ENCODE measurements at regions not wholly inside any gene's neighbourhood (a gene's known extent, or its start where the extent isn't known, plus 50 kb on each side); places are given as distances from the start of the nearest gene placed in this dataset.

DNA sequence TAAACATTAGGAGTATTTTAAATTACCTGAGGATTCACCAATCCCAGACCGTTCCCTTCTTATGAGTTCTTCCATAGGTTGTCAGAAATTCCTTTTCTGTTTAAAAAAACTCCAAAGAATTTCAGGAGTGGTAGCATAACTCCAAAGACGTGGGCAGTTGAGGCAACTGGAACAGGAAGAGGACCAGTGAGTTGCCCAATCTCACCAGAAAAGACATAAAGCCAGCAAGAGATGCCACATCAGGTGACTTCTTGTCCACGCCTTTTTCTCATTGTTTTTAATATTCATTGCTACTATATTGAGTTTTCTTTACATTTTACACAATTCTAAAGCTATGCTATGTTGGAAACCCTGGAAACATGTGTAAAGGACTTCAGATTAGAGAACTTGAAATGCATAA, 88.1 kb upstream of the JAK1 start:
- Histone ChIP-seq H3K27ac (ENCODE audit: control insufficient read depth, insufficient read depth, low read length) (no peak overlapping the region), H3K4me2 (ENCODE audit: control insufficient read depth, extremely low read depth, insufficient read depth, low read depth, low read length) (no peak overlapping the region), H3K4me1 (ENCODE audit: control insufficient read depth, extremely low read depth, insufficient read depth, low read length) (no peaks in the 10 kb centered on the region), H3K36me3 (ENCODE audit: control insufficient read depth in 2 of 2, extremely low read depth in 1 of 2, insufficient read depth in 2 of 2, low read length in 2 of 2) (peaks cover 0 to 2% of the 10 kb centered on the region in 2 experiments), H3K9me1 (ENCODE audit: control insufficient read depth, extremely low read depth, insufficient read depth, low read length) (no peaks in the 10 kb centered on the region), H3K9ac (ENCODE audit: control insufficient read depth, extremely low read depth, insufficient read depth, low read length) (no peak overlapping the region), H2AFZ (ENCODE audit: control insufficient read depth, low read length) (no peak overlapping the region), H3K79me2 (ENCODE audit: control insufficient read depth, insufficient read depth, low read length) (no peaks in the 10 kb centered on the region), H3K27me3 (ENCODE audit: control insufficient read depth, extremely low read depth, insufficient read depth, low read length) (no peaks in the 10 kb centered on the region), H3K9me3 (ENCODE audit: control insufficient read depth, low read depth, low read length) (no peaks in the 10 kb centered on the region), H3K4me3 (ENCODE audit: control insufficient read depth in 2 of 3, extremely low read depth in 1 of 3, insufficient read depth in 2 of 3, low read depth in 1 of 3, low read length in 3 of 3) (no peak overlapping the region), H4K20me1 (ENCODE audit: control insufficient read depth, extremely low read depth, insufficient read depth, low read length) (no peaks in the 10 kb centered on the region)
- TF ChIP-seq CTCF (optimal IDR thresholded peaks at IDR 0.05 in 1 of 3, IDR thresholded peaks at IDR 0.05 in 1 of 3, conservative IDR thresholded peaks at IDR 0.05 in 1 of 3; ENCODE audit: extremely low read depth in 1 of 3, insufficient read depth in 2 of 3, low read length in 3 of 3) (no peak), EZH2 (IDR thresholded peaks at IDR 0.05; ENCODE audit: low read length) (no peak)
- dilution Hi-C loops (cut with MboI; ENCODE audit: extremely low pct_ligation_motif_present, low sequenced_read_pairs): no loop called here
- DNase-seq (ENCODE audit: low read depth, low spot score): no peak
- no peak for FAIRE-seq

GRCh38 chr1:65055747-65056146, 89.4 kb upstream of the JAK1 start:
- H3K27me3 ChIP-seq (ENCODE audit: control insufficient read depth, extremely low read depth, insufficient read depth, low read length): no peaks in the 10 kb centered on the region
- H3K4me3 ChIP-seq (ENCODE audit: control insufficient read depth in 2 of 3, extremely low read depth in 1 of 3, insufficient read depth in 2 of 3, low read depth in 1 of 3, low read length in 3 of 3): no peak overlapping the region
- TF ChIP-seq EZH2 (IDR thresholded peaks at IDR 0.05; ENCODE audit: low read length) (no peak), CTCF (optimal IDR thresholded peaks at IDR 0.05 in 1 of 3, IDR thresholded peaks at IDR 0.05 in 1 of 3, conservative IDR thresholded peaks at IDR 0.05 in 1 of 3; ENCODE audit: extremely low read depth in 1 of 3, insufficient read depth in 2 of 3, low read length in 3 of 3) (no peak)
- H3K9me3 ChIP-seq (ENCODE audit: control insufficient read depth, low read depth, low read length): no peaks in the 10 kb centered on the region
- no peaks in the 10 kb centered on the region for H3K4me1 ChIP-seq (ENCODE audit: control insufficient read depth, extremely low read depth, insufficient read depth, low read length)
- H3K9me1 ChIP-seq (ENCODE audit: control insufficient read depth, extremely low read depth, insufficient read depth, low read length): no peaks in the 10 kb centered on the region
- H3K27ac ChIP-seq (ENCODE audit: control insufficient read depth, insufficient read depth, low read length): no peak overlapping the region
- H3K9ac ChIP-seq (ENCODE audit: control insufficient read depth, extremely low read depth, insufficient read depth, low read length): no peak overlapping the region
- FAIRE-seq (no peak), DNase-seq (ENCODE audit: low read depth, low spot score) (no peak)
- dilution Hi-C loops (cut with MboI; ENCODE audit: extremely low pct_ligation_motif_present, low sequenced_read_pairs): no loop called here
- H2AFZ ChIP-seq (ENCODE audit: control insufficient read depth, low read length): no peak overlapping the region
- no peak overlapping the region for H3K4me2 ChIP-seq (ENCODE audit: control insufficient read depth, extremely low read depth, insufficient read depth, low read depth, low read length)
- no peaks in the 10 kb centered on the region for H4K20me1 ChIP-seq (ENCODE audit: control insufficient read depth, extremely low read depth, insufficient read depth, low read length)
- H3K79me2 ChIP-seq (ENCODE audit: control insufficient read depth, insufficient read depth, low read length): no peaks in the 10 kb centered on the region
- H3K36me3 ChIP-seq (ENCODE audit: control insufficient read depth in 2 of 2, extremely low read depth in 1 of 2, insufficient read depth in 2 of 2, low read length in 2 of 2): peaks cover 0 to 2% of the 10 kb centered on the region in 2 experiments

All from keratinocyte (primary cell).